Fibroblast of lung (primary cell): ENCODE measurements at regions not wholly inside any gene's neighbourhood (a gene's known extent, or its start where the extent isn't known, plus 50 kb on each side); places are given as distances from the start of the nearest gene placed in this dataset.

ENCODE experiments used
- DNase-seq, 2 donors: peaks; one replicate each; pipeline versions ENCODE4 v3.0.0 to v3.0.0-alpha.2; 2010; ENCODE audit warnings: low read depth in 2 of 2
- H2AFZ ChIP-seq: 2 replicates; pipeline ENCODE4 v1.5.1; 2012; ENCODE audit warnings: low read length, control low read depth, inconsistent platforms
- H3K27ac ChIP-seq: 2 replicates; pipeline ENCODE4 v1.5.1; 2011; ENCODE audit warnings: low read length, control low read depth; ENCODE audit not compliant: insufficient read depth
- H3K27me3 ChIP-seq: 2 replicates; pipeline ENCODE4 v1.5.1; 2011; ENCODE audit warnings: mild to moderate bottlenecking, low read length; ENCODE audit not compliant: control insufficient read depth, insufficient read depth
- H3K36me3 ChIP-seq: 2 replicates; pipeline ENCODE4 v1.5.1; 2011; ENCODE audit warnings: low read length; ENCODE audit not compliant: control insufficient read depth, insufficient read depth
- H3K4me1 ChIP-seq: 2 replicates; pipeline ENCODE4 v1.5.1; 2011; ENCODE audit warnings: low read length; ENCODE audit not compliant: control insufficient read depth, insufficient read depth; ENCODE audit errors: extremely low read depth
- H3K4me2 ChIP-seq: 2 replicates; pipeline ENCODE4 v1.5.1; 2011; ENCODE audit warnings: low read length, control low read depth; ENCODE audit not compliant: insufficient read depth; ENCODE audit errors: extremely low read depth
- H3K4me3 ChIP-seq, 4 experiments: fragments of 200-600 bp in 1 of 4; sonication (generic) in 1 of 4; replicated peaks in 1 of 4; 2 replicates each; pipeline ENCODE4 v1.5.1; 2011 to 2016; ENCODE audit warnings: low read length in 4 of 4, low read depth in 3 of 4, mild to moderate bottlenecking in 3 of 4, control low read depth in 2 of 4, inconsistent platforms in 1 of 4, mixed read lengths in 1 of 4; ENCODE audit not compliant: insufficient read depth in 1 of 4; ENCODE audit errors: control extremely low read depth in 1 of 4
- H3K79me2 ChIP-seq: 2 replicates; pipeline ENCODE4 v1.5.1; 2012; ENCODE audit warnings: mild to moderate bottlenecking, low read length, inconsistent platforms; ENCODE audit not compliant: control insufficient read depth, insufficient read depth
- H3K9ac ChIP-seq: 2 replicates; pipeline ENCODE4 v1.5.1; 2011; ENCODE audit warnings: mild to moderate bottlenecking, low read length, control low read depth; ENCODE audit not compliant: insufficient read depth
- H3K9me3 ChIP-seq: 2 replicates; pipeline ENCODE4 v1.5.1; 2012; ENCODE audit warnings: low read depth, low read length; ENCODE audit not compliant: control insufficient read depth, insufficient read depth
- H4K20me1 ChIP-seq: 2 replicates; pipeline ENCODE4 v1.5.1; 2011; ENCODE audit warnings: low read length; ENCODE audit not compliant: control insufficient read depth, insufficient read depth; ENCODE audit errors: extremely low read depth
- CTCF ChIP-seq, 2 donors: IDR thresholded peaks in 1 of 2; conservative IDR thresholded peaks in 1 of 2; 1 replicate in 1 of 2; 2 replicates in 1 of 2; pipeline ENCODE4 v1.5.1; 2011 to 2012; ENCODE audit warnings: low read length in 2 of 2, control low read depth in 1 of 2, inconsistent platforms in 1 of 2, low read depth in 1 of 2, mild to moderate bottlenecking in 1 of 2
- EZH2 ChIP-seq: IDR thresholded peaks from 2 replicates; pipeline ENCODE4 v1.5.1; 2012; ENCODE audit warnings: low read length, control low read depth, mild to moderate bottlenecking; ENCODE audit errors: missing control alignments

GRCh38 chr2:217047631-217048030 lies 187.8 kb upstream of the TNP1 start:
- DNase-seq: peak; percentile 56 to 66
- Histone ChIP-seq H3K27ac (no peak overlapping the region), H3K9ac (no peak overlapping the region), H3K9me3 (no peaks in the 10 kb centered on the region), H2AFZ (no peak overlapping the region), H4K20me1 (no peaks in the 10 kb centered on the region), H3K27me3 (no peaks in the 10 kb centered on the region), H3K4me3 (no peak overlapping the region), H3K4me1 (peaks cover 2% of the 10 kb centered on the region), H3K4me2 (no peak overlapping the region), H3K36me3 (no peaks in the 10 kb centered on the region), H3K79me2 (no peaks in the 10 kb centered on the region)
- no peak for TF ChIP-seq EZH2
- TF ChIP-seq CTCF (conservative IDR thresholded peaks at IDR 0.05 in 1 of 2, IDR thresholded peaks at IDR 0.05 in 1 of 2; ENCODE audit: low read depth in 1 of 2, low read length in 2 of 2): no peak

- no peak for DNase-seq
- H3K27me3 ChIP-seq: no peaks in the 10 kb centered on the region
- TF ChIP-seq CTCF (conservative IDR thresholded peaks at IDR 0.05 in 1 of 2, IDR thresholded peaks at IDR 0.05 in 1 of 2; ENCODE audit: low read depth in 1 of 2, low read length in 2 of 2) (no peak), EZH2 (no peak)
- no peaks in the 10 kb centered on the region for H4K20me1 ChIP-seq
- no peak overlapping the region for H3K4me2 ChIP-seq
- peaks cover 2% of the 10 kb centered on the region for H3K4me1 ChIP-seq
- H3K36me3 ChIP-seq: no peaks in the 10 kb centered on the region
- H3K27ac ChIP-seq: no peak overlapping the region
- no peak overlapping the region for H3K9ac ChIP-seq
- H3K79me2 ChIP-seq: no peaks in the 10 kb centered on the region
- no peak overlapping the region for H3K4me3 ChIP-seq
- H3K9me3 ChIP-seq: no peaks in the 10 kb centered on the region
- H2AFZ ChIP-seq: no peak overlapping the region
These were observed 187.3 kb upstream of the TNP1 start for GRCh38 chr2:217047209-217047608.

- no peaks in the 10 kb centered on the region for H3K36me3 ChIP-seq
- no peaks in the 10 kb centered on the region for H4K20me1 ChIP-seq
- no peaks in the 10 kb centered on the region for H3K27me3 ChIP-seq
- peaks cover 2% of the 10 kb centered on the region for H3K4me1 ChIP-seq
- peak overlapping the region; percentile 2 for H3K4me2 ChIP-seq
- H3K4me3 ChIP-seq: no peak overlapping the region
- no peak overlapping the region for H3K27ac ChIP-seq
- H3K9ac ChIP-seq: no peak overlapping the region
- no peaks in the 10 kb centered on the region for H3K9me3 ChIP-seq
- no peak for TF ChIP-seq EZH2
- TF ChIP-seq CTCF (conservative IDR thresholded peaks at IDR 0.05 in 1 of 2, IDR thresholded peaks at IDR 0.05 in 1 of 2; ENCODE audit: low read depth in 1 of 2, low read length in 2 of 2): no peak
- no peaks in the 10 kb centered on the region for H3K79me2 ChIP-seq
- DNase-seq: peak; percentile 35 to 61
- no peak overlapping the region for H2AFZ ChIP-seq
These were observed 186.0 kb upstream of the TNP1 start for GRCh38 chr2:217045700-217046475.
